ENCODE measurements at regions not wholly inside any gene's neighbourhood (a gene's known extent, or its start where the extent isn't known, plus 50 kb on each side); places are given as distances from the start of the nearest gene placed in this dataset.

DNA sequence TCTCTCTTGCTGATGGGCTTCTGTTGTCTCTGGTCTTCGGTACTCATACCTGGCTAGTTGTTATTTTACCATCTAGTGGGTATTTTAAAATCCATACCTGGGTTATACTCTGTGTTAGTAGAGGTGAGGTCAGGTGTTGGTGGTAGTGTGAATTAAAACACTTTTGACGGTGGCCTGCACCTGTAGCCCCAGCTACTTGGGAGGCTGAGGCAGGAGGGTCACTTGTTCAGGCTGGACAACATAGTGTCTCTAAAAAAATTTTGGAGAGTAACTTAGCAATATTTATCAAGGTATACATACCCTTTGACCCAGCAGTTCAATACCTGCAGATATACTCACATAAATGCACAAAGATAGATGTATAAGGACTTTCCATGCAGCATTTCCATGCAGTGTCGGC lies 55.4 kb downstream of the GSX1 start:
- Histone ChIP-seq H3F3A (ENCODE audit: insufficient read depth) (no peaks in the 10 kb centered on the region), H3K9me3 (ENCODE audit: insufficient read depth, low read length) (no peaks in the 10 kb centered on the region), H3K36me3 (ENCODE audit: low read length) (no peaks in the 10 kb centered on the region), H3K9ac (ENCODE audit: low read length) (no peak overlapping the region), H2AFZ (ENCODE audit: low read depth, low read length, severe bottlenecking) (no peak overlapping the region), H3K27me3 (ENCODE audit: low read length) (no peaks in the 10 kb centered on the region), H3K4me2 (ENCODE audit: low read depth, low read length, poor library complexity, severe bottlenecking) (no peak overlapping the region), H4K20me1 (ENCODE audit: low read depth, low read length) (no peaks in the 10 kb centered on the region), H3K4me3 (ENCODE audit: insufficient read depth, low read length, poor library complexity, severe bottlenecking) (no peak overlapping the region), H3K9me2 (replicated peaks; ENCODE audit: insufficient read depth, low read length) (no peaks in the 10 kb centered on the region), H3K79me2 (ENCODE audit: insufficient read depth, low read length) (no peaks in the 10 kb centered on the region), H3K27ac (ENCODE audit: low read depth, low read length) (no peak overlapping the region)
- TF ChIP-seq, protein P1, sequence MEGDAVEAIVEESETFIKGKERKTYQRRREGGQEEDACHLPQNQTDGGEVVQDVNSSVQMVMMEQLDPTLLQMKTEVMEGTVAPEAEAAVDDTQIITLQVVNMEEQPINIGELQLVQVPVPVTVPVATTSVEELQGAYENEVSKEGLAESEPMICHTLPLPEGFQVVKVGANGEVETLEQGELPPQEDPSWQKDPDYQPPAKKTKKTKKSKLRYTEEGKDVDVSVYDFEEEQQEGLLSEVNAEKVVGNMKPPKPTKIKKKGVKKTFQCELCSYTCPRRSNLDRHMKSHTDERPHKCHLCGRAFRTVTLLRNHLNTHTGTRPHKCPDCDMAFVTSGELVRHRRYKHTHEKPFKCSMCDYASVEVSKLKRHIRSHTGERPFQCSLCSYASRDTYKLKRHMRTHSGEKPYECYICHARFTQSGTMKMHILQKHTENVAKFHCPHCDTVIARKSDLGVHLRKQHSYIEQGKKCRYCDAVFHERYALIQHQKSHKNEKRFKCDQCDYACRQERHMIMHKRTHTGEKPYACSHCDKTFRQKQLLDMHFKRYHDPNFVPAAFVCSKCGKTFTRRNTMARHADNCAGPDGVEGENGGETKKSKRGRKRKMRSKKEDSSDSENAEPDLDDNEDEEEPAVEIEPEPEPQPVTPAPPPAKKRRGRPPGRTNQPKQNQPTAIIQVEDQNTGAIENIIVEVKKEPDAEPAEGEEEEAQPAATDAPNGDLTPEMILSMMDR (IDR thresholded peaks at IDR 0.05; ENCODE audit: insufficient read depth, low read length, poor library complexity, severe bottlenecking): no peak
- TF ChIP-seq EZH2phosphoT487 (conservative IDR thresholded peaks at IDR 0.05; ENCODE audit: low read length): no peak

DNA sequence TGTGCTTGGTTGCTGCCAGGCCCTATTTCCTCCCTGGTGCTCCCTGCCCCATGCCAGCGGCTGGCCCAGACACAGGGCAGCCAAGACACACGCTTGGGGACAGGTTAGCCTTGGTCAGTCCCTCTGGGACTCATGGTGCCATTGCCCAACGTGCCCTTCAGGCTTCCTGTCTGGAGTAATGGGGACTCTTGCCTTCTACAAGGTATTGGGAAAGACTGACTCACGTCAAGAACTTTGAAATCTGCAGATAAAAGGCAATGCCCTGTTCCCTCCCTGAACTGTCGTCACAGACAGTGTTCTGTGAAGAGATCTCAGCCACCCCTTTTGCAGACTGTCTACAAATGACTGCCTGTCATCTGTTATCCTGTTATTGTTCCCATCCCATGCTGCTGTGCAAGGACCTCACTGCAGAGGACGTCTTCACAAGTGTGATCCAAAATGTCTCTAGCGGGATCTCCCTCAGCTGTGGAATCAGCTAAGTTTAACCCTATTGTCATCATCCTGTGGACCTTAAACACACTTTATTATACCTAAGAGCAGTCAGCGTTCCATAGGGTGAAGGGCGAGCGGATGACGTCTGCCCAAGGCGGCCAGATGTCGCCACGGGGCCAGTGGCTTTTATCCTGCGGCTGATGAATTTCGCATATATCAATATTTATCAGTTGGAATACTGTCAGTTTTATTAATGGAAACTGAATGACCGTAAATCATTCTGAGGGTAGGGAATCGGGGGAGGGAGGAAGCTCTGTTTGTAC lies 59.0 kb downstream of the GSX1 start:
- no peaks in the 10 kb centered on the region for H3K79me2 ChIP-seq (ENCODE audit: insufficient read depth, low read length)
- no peaks in the 10 kb centered on the region for H3K9me3 ChIP-seq (ENCODE audit: insufficient read depth, low read length)
- H3K4me3 ChIP-seq (ENCODE audit: insufficient read depth, low read length, poor library complexity, severe bottlenecking): no peak overlapping the region
- H4K20me1 ChIP-seq (ENCODE audit: low read depth, low read length): no peaks in the 10 kb centered on the region
- H2AFZ ChIP-seq (ENCODE audit: low read depth, low read length, severe bottlenecking): no peak overlapping the region
- H3K4me2 ChIP-seq (ENCODE audit: low read depth, low read length, poor library complexity, severe bottlenecking): no peak overlapping the region
- TF ChIP-seq EZH2phosphoT487 (conservative IDR thresholded peaks at IDR 0.05; ENCODE audit: low read length): no peak
- TF ChIP-seq, protein P1 (IDR thresholded peaks at IDR 0.05; ENCODE audit: insufficient read depth, low read length, poor library complexity, severe bottlenecking): no peak
- H3K9ac ChIP-seq (ENCODE audit: low read length): no peak overlapping the region
- H3K27me3 ChIP-seq (ENCODE audit: low read length): no peaks in the 10 kb centered on the region
- H3K36me3 ChIP-seq (ENCODE audit: low read length): no peaks in the 10 kb centered on the region
- no peaks in the 10 kb centered on the region for H3F3A ChIP-seq (ENCODE audit: insufficient read depth)
- no peaks in the 10 kb centered on the region for H3K9me2 ChIP-seq (replicated peaks; ENCODE audit: insufficient read depth, low read length)
- H3K27ac ChIP-seq (ENCODE audit: low read depth, low read length): no peak overlapping the region

DNA sequence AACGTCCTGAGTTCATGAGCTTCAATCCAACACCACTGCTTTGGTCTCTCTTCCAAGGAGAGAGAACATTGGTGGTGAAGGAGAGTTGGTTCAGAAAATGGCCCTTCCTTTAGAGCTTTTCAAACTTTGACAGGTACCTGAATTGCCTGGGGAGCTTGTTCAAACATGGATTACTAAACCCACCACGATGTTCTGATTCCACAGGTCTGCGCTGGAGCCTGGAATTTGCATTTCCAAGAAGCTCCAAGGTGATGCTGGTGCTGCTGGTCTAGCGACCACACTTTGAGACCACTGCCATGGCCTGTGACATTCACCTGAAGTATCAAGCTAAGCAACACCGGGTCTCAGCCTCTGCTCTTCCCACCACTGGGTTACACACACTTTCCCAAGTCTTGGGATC lies 60.2 kb downstream of the GSX1 start:
- no peaks in the 10 kb centered on the region for H3F3A ChIP-seq (ENCODE audit: insufficient read depth)
- H3K4me2 ChIP-seq (ENCODE audit: low read depth, low read length, poor library complexity, severe bottlenecking): no peak overlapping the region
- no peak overlapping the region for H3K4me3 ChIP-seq (ENCODE audit: insufficient read depth, low read length, poor library complexity, severe bottlenecking)
- no peaks in the 10 kb centered on the region for H3K9me2 ChIP-seq (replicated peaks; ENCODE audit: insufficient read depth, low read length)
- no peak overlapping the region for H3K9ac ChIP-seq (ENCODE audit: low read length)
- H3K27me3 ChIP-seq (ENCODE audit: low read length): no peaks in the 10 kb centered on the region
- H3K36me3 ChIP-seq (ENCODE audit: low read length): no peaks in the 10 kb centered on the region
- no peak for TF ChIP-seq EZH2phosphoT487 (conservative IDR thresholded peaks at IDR 0.05; ENCODE audit: low read length)
- H4K20me1 ChIP-seq (ENCODE audit: low read depth, low read length): no peaks in the 10 kb centered on the region
- H2AFZ ChIP-seq (ENCODE audit: low read depth, low read length, severe bottlenecking): no peak overlapping the region
- H3K27ac ChIP-seq (ENCODE audit: low read depth, low read length): no peak overlapping the region
- no peaks in the 10 kb centered on the region for H3K79me2 ChIP-seq (ENCODE audit: insufficient read depth, low read length)
- H3K9me3 ChIP-seq (ENCODE audit: insufficient read depth, low read length): no peaks in the 10 kb centered on the region

DNA sequence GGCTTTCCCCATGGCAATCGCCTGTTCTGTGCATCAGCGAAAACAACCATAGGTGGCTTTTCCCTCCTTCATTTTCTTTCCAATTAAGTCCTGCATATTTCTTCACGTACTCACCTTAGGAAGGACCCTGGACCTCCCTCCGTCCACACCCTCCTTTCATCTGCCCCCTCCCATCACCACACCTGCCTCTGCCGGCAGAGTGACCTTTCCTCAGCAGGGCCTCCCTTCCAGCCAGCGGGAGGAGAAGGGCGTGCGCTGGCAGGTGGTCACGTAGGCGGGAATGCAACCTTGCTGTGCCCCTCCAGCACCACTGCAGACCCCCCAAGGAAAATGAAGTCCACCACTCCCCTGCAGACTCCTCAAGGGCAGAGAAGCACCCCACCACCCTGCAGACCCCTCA lies 61.1 kb downstream of the GSX1 start:
- Histone ChIP-seq H3K27me3 (ENCODE audit: low read length) (no peaks in the 10 kb centered on the region), H4K20me1 (ENCODE audit: low read depth, low read length) (no peaks in the 10 kb centered on the region), H3K9me2 (replicated peaks; ENCODE audit: insufficient read depth, low read length) (no peaks in the 10 kb centered on the region), H3K9ac (ENCODE audit: low read length) (no peak overlapping the region), H3K36me3 (ENCODE audit: low read length) (no peaks in the 10 kb centered on the region), H3F3A (ENCODE audit: insufficient read depth) (no peaks in the 10 kb centered on the region), H3K27ac (ENCODE audit: low read depth, low read length) (no peak overlapping the region), H2AFZ (ENCODE audit: low read depth, low read length, severe bottlenecking) (no peak overlapping the region), H3K79me2 (ENCODE audit: insufficient read depth, low read length) (no peaks in the 10 kb centered on the region), H3K9me3 (ENCODE audit: insufficient read depth, low read length) (no peaks in the 10 kb centered on the region), H3K4me2 (ENCODE audit: low read depth, low read length, poor library complexity, severe bottlenecking) (no peak overlapping the region), H3K4me3 (ENCODE audit: insufficient read depth, low read length, poor library complexity, severe bottlenecking) (no peak overlapping the region)
- TF ChIP-seq, protein P1 (IDR thresholded peaks at IDR 0.05; ENCODE audit: insufficient read depth, low read length, poor library complexity, severe bottlenecking): no peak
- no peak for TF ChIP-seq EZH2phosphoT487 (conservative IDR thresholded peaks at IDR 0.05; ENCODE audit: low read length)
